Osteocyte (in vitro differentiated cells): ENCODE measurements at regions not wholly inside any gene's neighbourhood (a gene's known extent, or its start where the extent isn't known, plus 50 kb on each side); places are given as distances from the start of the nearest gene placed in this dataset.

Source experiments
- DNase-seq: peaks from one replicate; pipeline ENCODE4 v3.0.0; 2021; ENCODE audit warnings: mixed read lengths; ENCODE audit not compliant: unreplicated experiment; ENCODE audit errors: extremely low spot score
- H3K27ac Mint-ChIP-seq: one replicate; pipeline ENCODE4 v1.8.0; 2021; ENCODE audit warnings: mild to moderate bottlenecking, mixed read lengths; ENCODE audit not compliant: unreplicated experiment
- H3K27me3 Mint-ChIP-seq: one replicate; pipeline ENCODE4 v1.8.0; 2021; ENCODE audit warnings: mixed read lengths; ENCODE audit not compliant: unreplicated experiment
- H3K36me3 Mint-ChIP-seq: one replicate; pipeline ENCODE4 v1.8.0; 2021; ENCODE audit warnings: mixed read lengths; ENCODE audit not compliant: unreplicated experiment
- H3K4me1 Mint-ChIP-seq: one replicate; pipeline ENCODE4 v1.8.0; 2021; ENCODE audit warnings: mixed read lengths; ENCODE audit not compliant: unreplicated experiment
- H3K4me3 Mint-ChIP-seq: one replicate; pipeline ENCODE4 v1.8.0; 2021; ENCODE audit warnings: mild to moderate bottlenecking, moderate library complexity, mixed read lengths; ENCODE audit not compliant: unreplicated experiment
- H3K9me3 Mint-ChIP-seq: one replicate; pipeline ENCODE4 v1.8.0; 2021; ENCODE audit warnings: mixed read lengths; ENCODE audit not compliant: unreplicated experiment
- CTCF ChIP-seq: fragments of 200-600 bp; sonication (generic); IDR thresholded peaks from 2 replicates; pipeline ENCODE4 v1.5.0; 2021; ENCODE audit warnings: antibody characterized with exemption, mild to moderate bottlenecking, moderate library complexity

GRCh38 chr20:54382419-54382818 is 93.0 kb upstream of the DOK5 start:
- Mint-ChIP-seq H3K27me3 (peaks cover 35% of the 10 kb centered on the region), H3K4me3 (no peak overlapping the region), H3K27ac (no peak overlapping the region), H3K4me1 (no peaks in the 10 kb centered on the region), H3K36me3 (no peaks in the 10 kb centered on the region), H3K9me3 (no peaks in the 10 kb centered on the region)
- no peak for DNase-seq
- no peak for TF ChIP-seq CTCF

GRCh38 chr20:54385746-54386145 is 89.6 kb upstream of the DOK5 start:
- Mint-ChIP-seq H3K9me3 (no peaks in the 10 kb centered on the region), H3K4me3 (no peak overlapping the region), H3K27me3 (peaks cover 33% of the 10 kb centered on the region), H3K4me1 (no peaks in the 10 kb centered on the region), H3K27ac (no peak overlapping the region), H3K36me3 (no peaks in the 10 kb centered on the region)
- no peak for TF ChIP-seq CTCF
- no peak for DNase-seq

GRCh38 chr20:54389596-54390280 is 85.7 kb upstream of the DOK5 start:
- Mint-ChIP-seq H3K36me3 (no peaks in the 10 kb centered on the region), H3K9me3 (no peaks in the 10 kb centered on the region), H3K4me3 (no peak overlapping the region), H3K27ac (no peak overlapping the region), H3K4me1 (no peaks in the 10 kb centered on the region), H3K27me3 (peaks cover 23% of the 10 kb centered on the region)
- TF ChIP-seq CTCF, result no peak
- DNase-seq, result no peak

GRCh38 chr20:54397292-54398140 is 77.9 kb upstream of the DOK5 start:
- TF ChIP-seq CTCF, result no peak
- peaks cover 11% of the 10 kb centered on the region for H3K27me3 Mint-ChIP-seq

GRCh38 chr20:54398814-54399213 is 76.6 kb upstream of the DOK5 start:
- H3K36me3 Mint-ChIP-seq, result no peaks in the 10 kb centered on the region
- H3K27me3 Mint-ChIP-seq, result peaks cover 10% of the 10 kb centered on the region
- no peak for DNase-seq

More at GRCh38 chr20:54397292-54398140, 77.9 kb upstream of the DOK5 start:
- Mint-ChIP-seq H3K36me3 (no peaks in the 10 kb centered on the region), H3K27ac (no peak overlapping the region), H3K9me3 (no peaks in the 10 kb centered on the region), H3K4me1 (no peaks in the 10 kb centered on the region), H3K4me3 (no peak overlapping the region)
- DNase-seq, result no peak

More at GRCh38 chr20:54398814-54399213, 76.6 kb upstream of the DOK5 start:
- no peaks in the 10 kb centered on the region for H3K9me3 Mint-ChIP-seq
- no peak overlapping the region for H3K27ac Mint-ChIP-seq
- no peak for TF ChIP-seq CTCF
- H3K4me3 Mint-ChIP-seq, result no peak overlapping the region
- H3K4me1 Mint-ChIP-seq, result no peaks in the 10 kb centered on the region
